MCF 10A (cell line): ENCODE measurements at regions not wholly inside any gene's neighbourhood (a gene's known extent, or its start where the extent isn't known, plus 50 kb on each side); places are given as distances from the start of the nearest gene placed in this dataset.

Source experiments
- BruUV-seq: library from RNA; stranded (reverse); fragments of 400-500 nt; replicated peaks from 2 replicates; lab custom pipeline; 2021; lab: Mats Ljungman, UMichigan
- CTCF ChIA-PET: fragments of 300-600 bp; sonication (Branson Sonifier 250); formaldehyde crosslinking; extraction: SDS; loops from one replicate; lab custom pipeline; 2021; ENCODE audit warnings: antibody characterized with exemption, inconsistent platforms; lab: Yijun Ruan, JAX
- POLR2A ChIA-PET: fragments of 300-600, 350-650 bp; sonication (Branson Sonifier 250); formaldehyde crosslinking; extraction: SDS; loops from one replicate; lab custom pipeline; 2020; ENCODE audit warnings: antibody characterized with exemption, inconsistent platforms; lab: Yijun Ruan, JAX
- DNase-seq: peaks from one replicate; pipeline ENCODE4 v3.0.0-alpha.2; 2018; ENCODE audit not compliant: unreplicated experiment
- H3K27ac Mint-ChIP-seq: one replicate; pipeline ENCODE4 v1.8.0; 2022; ENCODE audit warnings: mild to moderate bottlenecking, low read depth, mixed read lengths; ENCODE audit not compliant: unreplicated experiment
- H3K27me3 Mint-ChIP-seq: one replicate; pipeline ENCODE4 v1.8.0; 2022; ENCODE audit warnings: mixed read lengths; ENCODE audit not compliant: insufficient read depth, unreplicated experiment
- H3K36me3 Mint-ChIP-seq: one replicate; pipeline ENCODE4 v1.8.0; 2022; ENCODE audit warnings: mild to moderate bottlenecking, moderate library complexity, mixed read lengths; ENCODE audit not compliant: insufficient read depth, unreplicated experiment
- H3K4me1 Mint-ChIP-seq: one replicate; pipeline ENCODE4 v1.8.0; 2022; ENCODE audit warnings: mixed read lengths; ENCODE audit not compliant: insufficient read depth, unreplicated experiment
- H3K4me3 Mint-ChIP-seq: one replicate; pipeline ENCODE4 v1.8.0; 2022; ENCODE audit warnings: mild to moderate bottlenecking, moderate library complexity, mixed read lengths; ENCODE audit not compliant: unreplicated experiment
- H3K9me3 Mint-ChIP-seq: one replicate; pipeline ENCODE4 v1.8.0; 2022; ENCODE audit warnings: mixed read lengths; ENCODE audit not compliant: unreplicated experiment
- CTCF ChIP-seq: fragments of 200-600 bp; IDR thresholded peaks from one replicate; pipeline ENCODE4 v1.8.0; 2022; ENCODE audit warnings: antibody characterized with exemption, mild to moderate bottlenecking; ENCODE audit not compliant: unreplicated experiment
- intact Hi-C: fragments of 100-400 bp; cut with micrococcal nuclease; formaldehyde crosslinking; loops from 2 replicates; pipeline ENCODE4 v1.14.1; 2022

GRCh38 chr19:29323021-29323430 is 110.1 kb upstream of the UQCRFS1 start:
- Mint-ChIP-seq H3K9me3 (peaks cover 53% of the 10 kb centered on the region), H3K27ac (no peak overlapping the region), H3K4me1 (no peaks in the 10 kb centered on the region), H3K27me3 (no peaks in the 10 kb centered on the region), H3K36me3 (no peaks in the 10 kb centered on the region), H3K4me3 (no peak overlapping the region)
- TF ChIP-seq CTCF = no peak
- intact Hi-C loops = no loop called here
- no TSS peak for BruUV-seq
- ChIA-PET CTCF (interaction anchor here (0.6 kb wide), 1 partner anchor 59 kb away, joined by 3 read pairs; no protein-coding TSS in a partner anchor), POLR2A (no interaction called here)
- no peak for DNase-seq

- intact Hi-C loops = no loop called here
- Mint-ChIP-seq H3K27me3 (no peaks in the 10 kb centered on the region), H3K4me3 (no peak overlapping the region), H3K27ac (no peak overlapping the region), H3K9me3 (peaks cover 59% of the 10 kb centered on the region), H3K4me1 (no peaks in the 10 kb centered on the region), H3K36me3 (no peaks in the 10 kb centered on the region)
- TF ChIP-seq CTCF = no peak
- no peak for DNase-seq
- POLR2A ChIA-PET = no interaction called here
- BruUV-seq = no TSS peak
- CTCF ChIA-PET = interaction anchor here (0.6 kb wide), 1 partner anchor 60 kb away, joined by 3 read pairs; no protein-coding TSS in a partner anchor
Observed at GRCh38 chr19:29323440-29324290, 110.7 kb upstream of the UQCRFS1 start.

DNA sequence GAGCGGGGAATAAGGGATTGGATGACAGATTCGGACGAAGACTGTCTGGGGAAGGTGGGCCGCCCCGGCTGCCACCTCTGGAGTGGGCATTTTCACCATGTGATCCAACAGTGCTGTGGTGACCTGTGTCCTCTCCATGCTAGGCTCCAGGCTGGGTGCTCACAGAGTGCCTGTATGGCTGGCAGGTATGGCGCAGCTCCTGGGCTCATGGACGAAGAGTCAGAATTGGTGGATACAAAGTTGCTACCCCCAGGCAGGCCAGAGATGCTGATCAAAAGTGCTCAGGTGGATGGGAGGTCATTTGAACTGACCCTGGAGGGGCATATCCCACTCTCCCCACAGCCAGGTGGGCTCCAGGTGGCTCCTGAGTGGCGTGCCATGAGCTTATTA is 111.3 kb upstream of the UQCRFS1 start:
- intact Hi-C loops = no loop called here

More for the DNA sequence above, 111.3 kb upstream of the UQCRFS1 start:
- no peaks in the 10 kb centered on the region for H3K4me1 Mint-ChIP-seq
- no peak for DNase-seq
- POLR2A ChIA-PET = no interaction called here
- TF ChIP-seq CTCF = no peak
- no peak overlapping the region for H3K4me3 Mint-ChIP-seq
- no peaks in the 10 kb centered on the region for H3K36me3 Mint-ChIP-seq
- no peaks in the 10 kb centered on the region for H3K27me3 Mint-ChIP-seq
- peaks cover 62% of the 10 kb centered on the region for H3K9me3 Mint-ChIP-seq
- H3K27ac Mint-ChIP-seq = no peak overlapping the region
- no TSS peak for BruUV-seq
- CTCF ChIA-PET = no interaction called here
